Hematopoietic multipotent progenitor cell treated with erythropoietin and hydrocortisone succinate and interleukin-3 and kit ligand, for 17 days (in vitro differentiated cells): ENCODE measurements at regions not wholly inside any gene's neighbourhood (a gene's known extent, or its start where the extent isn't known, plus 50 kb on each side); places are given as distances from the start of the nearest gene placed in this dataset.
A peak's percentile ranks its signal among the peaks of the same experiment; 100 is the strongest.

Source experiments
- DNase-seq: peaks from one replicate; pipeline ENCODE4 v3.0.0-alpha.2; 2015; ENCODE audit warnings: low spot score

DNA sequence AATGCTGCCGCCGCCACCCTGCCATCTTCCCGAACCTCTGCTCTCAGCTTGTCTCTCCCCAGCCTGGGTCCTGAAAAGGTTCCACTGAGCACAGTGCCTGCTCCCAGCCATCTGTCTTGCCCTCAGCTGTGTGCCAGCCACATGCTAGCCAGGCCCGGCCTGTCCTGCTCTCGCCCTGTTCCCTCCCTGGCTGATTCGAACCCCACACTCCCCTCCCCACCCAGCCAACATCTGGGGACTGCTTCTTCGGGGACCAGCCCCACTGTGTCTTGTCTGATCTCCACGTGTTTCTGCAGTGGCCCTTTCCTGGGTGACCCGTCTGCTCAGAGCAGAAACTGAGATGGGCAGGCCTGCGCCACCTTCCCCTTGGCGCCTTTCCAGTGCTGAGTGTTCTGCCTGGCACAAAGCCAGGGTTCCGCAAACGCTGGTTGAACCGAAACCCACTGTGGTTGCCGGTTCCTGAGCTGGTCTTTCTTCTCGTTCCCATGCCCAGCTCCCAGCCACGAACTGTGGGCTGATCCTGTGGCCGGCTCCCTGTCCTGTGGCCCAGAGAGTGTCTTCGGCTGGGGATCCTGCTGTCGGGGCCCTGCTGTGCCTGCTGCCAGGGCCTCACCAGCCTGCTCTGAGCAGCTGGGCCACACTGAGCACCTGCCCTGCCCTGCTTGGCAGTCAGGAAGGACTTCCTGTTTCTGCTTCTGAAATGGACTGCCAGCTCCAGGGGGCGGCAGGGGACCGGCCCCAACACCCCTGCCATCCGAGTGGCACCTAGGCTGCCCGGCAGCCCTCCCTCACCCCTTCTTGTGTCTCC is 62.7 kb upstream of the KLF13 start:
- DNase-seq = peak; percentile 98

DNA sequence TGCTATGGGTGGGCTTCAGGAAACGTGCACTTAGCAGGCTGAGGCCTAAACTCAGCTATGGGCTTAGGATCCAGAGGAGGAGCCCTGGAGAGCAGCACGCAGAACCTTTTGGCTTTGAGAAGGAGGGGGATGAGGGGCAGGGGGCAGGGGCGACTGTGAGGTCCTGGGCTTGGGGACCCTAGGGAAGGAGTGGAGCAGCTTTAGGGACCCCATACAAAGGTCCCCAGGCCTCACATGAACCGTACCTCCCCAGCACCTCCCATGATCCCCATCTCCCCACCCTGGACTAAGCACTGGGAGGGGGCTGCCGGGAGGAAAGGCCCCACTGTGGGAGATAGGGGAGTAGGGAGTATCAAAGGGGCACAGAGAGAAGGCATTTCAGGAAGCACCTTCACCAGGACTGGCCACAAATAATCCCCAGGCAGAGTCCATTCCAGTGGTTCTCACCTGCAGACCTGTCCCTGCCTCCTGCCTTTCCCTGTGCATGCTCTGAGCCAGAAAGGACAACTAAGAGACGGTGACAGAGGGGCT is 62.0 kb upstream of the KLF13 start:
- peak; percentile 43 for DNase-seq

DNA sequence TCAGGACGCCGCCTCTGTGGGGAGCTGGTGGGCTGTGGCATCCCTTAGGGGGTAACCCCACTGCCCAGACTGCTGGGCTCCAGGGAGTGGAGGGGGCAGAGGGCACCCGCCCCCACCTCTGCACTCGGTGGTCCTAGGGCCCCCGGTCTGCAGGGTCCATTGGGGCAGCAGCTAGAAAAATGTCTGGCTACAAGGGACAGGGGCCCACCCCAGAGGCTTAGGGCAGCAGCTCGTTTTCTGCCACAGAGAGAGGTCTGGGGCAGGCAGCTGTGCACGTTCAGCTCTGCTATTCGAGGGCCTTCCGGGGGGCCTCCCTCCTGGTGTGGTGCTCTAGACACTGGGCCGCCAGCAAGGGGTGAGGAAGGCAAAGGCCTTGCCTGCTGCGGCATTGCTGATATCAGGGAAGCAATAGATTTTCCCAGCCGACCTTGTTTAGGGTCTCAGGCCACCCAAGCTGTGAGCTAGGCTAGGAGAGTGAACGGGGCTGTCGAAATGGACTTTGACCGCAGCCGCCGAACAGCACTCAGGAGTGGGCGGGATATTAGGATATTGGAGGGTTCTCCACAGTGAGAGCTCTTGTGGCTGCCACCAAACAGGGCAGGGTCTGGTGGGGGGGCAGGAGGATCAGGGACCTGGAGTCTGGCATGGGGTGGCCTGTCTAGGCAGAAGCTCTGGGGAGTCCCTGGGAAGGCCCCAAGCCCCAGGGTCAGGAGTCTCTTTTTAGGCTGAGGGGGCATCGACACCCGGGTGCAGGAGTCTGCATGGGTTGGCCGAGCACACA is 61.4 kb upstream of the KLF13 start:
- no peak for DNase-seq

DNA sequence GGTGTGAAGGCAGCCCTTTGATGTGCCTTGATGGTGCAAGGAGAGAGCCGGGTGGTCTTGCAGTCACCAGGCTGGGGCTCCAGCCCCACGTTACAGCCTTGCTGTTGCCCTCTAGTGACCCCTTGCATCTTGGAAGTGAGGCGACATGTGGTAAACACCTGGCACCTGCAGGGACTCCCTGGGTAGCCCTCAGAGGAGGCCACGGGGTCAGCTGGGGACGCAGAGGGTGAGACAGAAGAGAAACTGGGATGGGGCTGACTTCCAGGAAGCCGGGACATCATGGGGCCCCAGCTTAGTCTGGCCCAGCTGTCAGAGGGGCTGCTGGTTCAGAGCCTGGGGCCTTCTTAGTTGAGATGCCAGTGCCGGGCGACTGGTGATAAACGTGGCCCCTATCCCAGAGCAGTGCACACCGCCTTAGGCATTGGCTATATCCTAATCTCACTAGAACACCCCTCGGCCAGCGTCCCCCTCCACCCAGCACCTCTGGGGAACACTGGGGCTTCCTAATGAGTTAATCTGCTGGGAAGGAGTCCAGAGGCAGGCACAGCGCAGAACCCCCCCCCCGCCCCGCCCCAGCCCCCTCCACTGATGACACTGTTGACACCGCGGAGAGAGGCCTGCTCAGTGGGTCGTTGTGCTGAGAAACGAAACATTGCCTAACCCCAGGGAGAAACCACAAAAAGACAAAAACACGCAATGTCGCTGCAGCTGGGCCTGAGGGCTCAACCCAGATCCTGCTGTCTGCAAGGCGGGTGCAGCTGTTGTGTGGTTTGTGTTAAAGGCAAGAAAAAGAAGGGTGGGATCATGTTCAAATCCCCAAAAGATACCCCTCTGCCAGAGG is 60.5 kb upstream of the KLF13 start:
- DNase-seq = peak; percentile 91

DNA sequence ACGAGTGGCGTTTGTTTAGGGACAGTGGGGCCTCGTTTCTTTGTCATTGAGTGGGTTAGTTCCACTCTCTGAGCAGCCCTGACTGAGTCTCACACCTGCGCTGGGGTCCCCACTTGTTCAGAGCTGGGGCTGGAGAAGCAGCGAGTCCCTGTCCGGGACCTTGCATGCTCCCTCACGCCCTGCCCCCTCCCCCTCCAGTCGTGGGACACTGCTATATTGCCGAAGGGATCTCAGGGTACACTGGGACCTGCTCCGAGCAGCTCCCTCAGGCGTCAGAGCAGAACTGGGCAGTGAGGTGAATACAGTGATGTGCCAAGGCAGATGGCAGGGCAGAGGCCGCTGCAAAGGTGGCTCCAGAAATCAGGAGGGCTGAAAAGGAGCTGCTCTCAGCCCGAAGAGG is 59.9 kb upstream of the KLF13 start:
- DNase-seq = no peak

DNA sequence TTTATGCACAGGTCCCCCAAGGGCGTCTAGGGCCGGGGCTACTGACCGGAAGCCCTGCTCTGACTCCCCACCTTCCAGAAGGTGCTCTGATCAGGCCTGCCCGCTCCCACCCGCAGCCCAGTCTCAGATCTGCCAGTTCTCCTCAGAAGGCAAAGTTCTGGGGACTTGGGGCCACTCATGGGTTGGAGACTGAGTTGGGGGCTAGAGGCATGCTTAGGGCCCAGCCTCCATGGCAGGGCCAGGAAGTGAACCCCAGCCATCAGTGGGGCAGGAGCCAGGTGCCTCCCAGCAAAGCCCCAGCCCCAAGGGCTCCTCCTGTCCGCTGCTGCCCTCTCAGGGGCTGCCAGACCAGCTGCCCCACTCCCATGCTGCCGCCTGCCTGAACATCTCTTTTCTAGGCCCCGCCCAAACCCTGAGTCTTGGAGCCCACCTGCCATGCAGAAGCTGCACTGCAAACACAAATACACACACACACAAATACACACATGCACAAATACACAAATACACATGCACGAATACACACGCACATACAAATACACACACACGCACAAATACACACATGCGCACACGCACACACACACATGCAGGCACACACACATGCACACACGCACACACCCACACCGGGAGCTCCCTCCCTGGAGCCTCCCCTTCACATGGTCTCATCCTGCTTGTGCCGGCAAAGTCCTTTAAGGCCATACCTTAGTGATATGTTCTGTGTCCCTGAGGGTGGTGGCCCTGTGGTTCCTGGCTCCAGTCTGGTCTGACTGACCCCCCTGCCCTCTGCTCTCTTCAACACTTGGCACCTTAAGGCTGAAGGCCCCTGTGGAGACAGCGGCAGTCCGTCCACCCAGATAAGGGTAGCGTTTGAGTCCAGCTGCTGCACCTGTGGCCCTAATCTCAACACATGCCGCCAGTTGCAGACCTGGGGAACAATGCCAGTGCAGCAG is 59.2 kb upstream of the KLF13 start:
- DNase-seq = peak; percentile 22

DNA sequence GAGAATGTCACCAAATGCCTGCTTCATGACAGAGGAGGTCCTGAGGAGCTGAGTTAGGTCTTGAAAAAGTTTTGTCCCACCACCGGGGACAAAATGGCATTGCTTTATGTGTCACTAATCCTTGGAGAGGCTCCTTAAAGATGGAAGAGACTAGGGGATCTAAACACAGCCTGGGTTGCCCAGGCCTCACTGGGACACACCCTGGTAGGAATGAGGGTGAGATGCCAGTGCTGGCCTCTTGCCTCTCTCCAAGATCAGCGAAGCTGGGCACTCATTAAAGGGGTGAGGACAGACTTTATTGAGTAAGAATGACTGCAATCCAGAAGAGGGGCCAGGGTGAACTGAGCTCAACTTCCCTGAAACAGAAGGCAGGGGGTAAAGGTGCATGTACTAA is 58.5 kb upstream of the KLF13 start:
- DNase-seq = peak; percentile 51

DNA sequence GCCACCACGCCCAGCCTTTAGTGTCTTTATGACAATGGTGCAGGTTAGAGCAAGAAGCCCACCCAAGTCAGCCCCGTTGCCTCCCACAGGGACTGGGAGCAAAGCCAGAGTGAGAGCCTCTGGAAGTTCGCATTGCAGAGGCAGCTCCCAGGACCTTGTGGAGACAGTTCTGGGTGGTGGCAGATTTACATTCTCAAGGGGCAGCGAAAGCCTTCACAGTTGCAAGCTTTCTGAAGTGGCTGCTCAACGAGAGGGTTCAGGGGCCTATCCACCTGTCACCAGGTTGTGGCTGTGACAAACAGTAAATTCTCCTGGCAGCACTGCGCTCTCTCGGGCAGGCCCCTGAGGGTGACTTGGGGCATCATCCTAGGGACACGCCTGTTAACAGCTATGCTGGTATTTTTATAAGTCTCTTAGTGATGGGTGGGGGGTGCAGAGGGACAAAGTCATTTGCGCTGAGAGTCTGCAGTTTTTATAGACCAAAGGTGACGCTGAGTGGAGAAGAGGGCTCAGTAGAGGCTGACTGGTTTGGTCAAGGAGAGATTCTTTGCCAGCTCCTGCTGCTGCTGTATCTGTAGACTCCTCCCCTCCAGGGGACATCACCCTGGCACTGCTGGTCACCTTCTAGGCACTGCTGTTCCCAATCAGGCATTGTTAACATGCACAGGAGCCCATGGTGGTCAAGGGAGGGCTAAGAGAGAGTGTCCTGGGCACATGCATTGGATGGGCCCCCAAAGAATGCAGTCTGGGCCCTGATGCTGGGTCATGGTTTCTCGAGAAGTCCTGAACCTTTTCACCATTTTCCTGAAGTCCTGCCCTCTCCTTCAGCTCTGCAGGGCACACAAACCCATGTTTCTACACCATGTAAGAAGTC is 57.5 kb upstream of the KLF13 start:
- DNase-seq = peak; percentile 14

DNA sequence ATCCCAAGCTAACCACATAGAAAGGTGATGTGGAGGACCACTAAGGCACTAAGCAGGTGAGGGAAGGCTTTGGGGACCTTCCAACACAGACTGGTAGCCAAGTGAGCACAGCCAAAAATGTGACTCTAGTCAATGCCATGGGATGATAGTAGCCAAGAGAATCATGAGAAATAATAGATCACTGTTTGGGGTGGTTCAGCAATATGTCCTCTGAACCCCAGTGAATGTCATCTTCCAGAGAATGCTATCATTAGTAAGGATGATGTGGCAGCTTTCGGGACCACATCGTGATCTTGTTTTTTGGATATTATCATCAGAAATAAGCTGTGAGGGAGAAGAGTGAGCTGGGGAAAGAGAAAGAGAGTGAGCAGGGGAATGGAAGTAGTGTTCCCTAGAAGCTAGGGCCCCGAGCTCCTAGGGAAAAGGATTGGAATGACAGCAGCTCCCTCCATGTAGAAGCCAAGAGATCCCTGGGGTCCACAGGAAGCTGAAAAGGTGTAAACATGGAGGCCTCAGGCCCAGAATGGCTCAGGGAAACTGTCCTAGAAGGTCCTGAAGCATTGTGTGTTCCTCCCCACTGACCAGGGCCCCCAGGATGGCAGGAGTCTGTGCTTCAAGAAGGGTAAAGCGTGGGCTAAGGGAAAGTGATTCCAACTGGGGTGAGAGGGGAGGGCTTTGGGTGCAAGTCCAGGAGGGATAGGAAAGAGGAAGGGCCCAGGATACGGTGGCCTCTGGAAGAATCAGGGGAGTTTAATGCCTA is 56.6 kb upstream of the KLF13 start:
- peak; percentile 61 for DNase-seq

DNA sequence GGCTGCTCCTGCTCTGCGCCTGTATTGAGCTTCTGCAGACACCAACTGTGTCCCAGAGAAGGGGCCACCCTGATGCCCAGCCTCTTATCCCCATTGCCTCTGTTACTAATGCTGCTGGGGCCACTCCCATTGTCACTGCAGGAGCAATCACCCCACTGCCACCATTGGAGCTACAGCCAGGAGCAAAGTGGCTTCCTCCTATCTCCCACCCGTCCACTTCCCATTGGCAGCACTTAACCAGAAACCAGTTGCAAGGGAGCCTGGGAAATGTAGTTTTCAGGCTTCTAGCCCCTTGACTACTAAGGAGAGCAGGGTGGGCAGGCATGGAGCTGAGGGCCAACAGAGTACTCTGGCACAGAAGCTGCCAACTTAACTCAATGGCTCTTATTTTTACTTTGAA is 55.9 kb upstream of the KLF13 start:
- DNase-seq = peak; percentile 37

DNA sequence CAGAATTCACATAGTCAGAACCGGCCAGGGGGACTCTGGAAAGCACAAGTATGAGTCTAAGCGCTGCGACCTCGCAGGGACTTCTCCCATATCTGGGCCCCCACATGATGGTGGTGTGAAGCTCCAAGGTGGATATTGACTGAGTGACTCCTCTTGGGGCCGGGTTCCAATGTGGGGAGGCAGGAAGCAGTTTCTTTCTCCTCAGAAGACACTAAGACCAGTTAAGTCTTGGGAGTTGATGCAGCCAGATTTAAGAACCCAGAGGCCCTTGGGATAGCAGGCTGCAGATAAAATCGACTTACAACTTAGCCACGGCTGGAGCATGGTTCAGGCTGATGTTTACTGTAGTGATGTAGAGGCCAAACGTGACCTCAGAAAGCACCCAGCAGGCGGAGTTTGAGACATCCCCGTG is 55.4 kb upstream of the KLF13 start:
- DNase-seq = peak; percentile 43

DNA sequence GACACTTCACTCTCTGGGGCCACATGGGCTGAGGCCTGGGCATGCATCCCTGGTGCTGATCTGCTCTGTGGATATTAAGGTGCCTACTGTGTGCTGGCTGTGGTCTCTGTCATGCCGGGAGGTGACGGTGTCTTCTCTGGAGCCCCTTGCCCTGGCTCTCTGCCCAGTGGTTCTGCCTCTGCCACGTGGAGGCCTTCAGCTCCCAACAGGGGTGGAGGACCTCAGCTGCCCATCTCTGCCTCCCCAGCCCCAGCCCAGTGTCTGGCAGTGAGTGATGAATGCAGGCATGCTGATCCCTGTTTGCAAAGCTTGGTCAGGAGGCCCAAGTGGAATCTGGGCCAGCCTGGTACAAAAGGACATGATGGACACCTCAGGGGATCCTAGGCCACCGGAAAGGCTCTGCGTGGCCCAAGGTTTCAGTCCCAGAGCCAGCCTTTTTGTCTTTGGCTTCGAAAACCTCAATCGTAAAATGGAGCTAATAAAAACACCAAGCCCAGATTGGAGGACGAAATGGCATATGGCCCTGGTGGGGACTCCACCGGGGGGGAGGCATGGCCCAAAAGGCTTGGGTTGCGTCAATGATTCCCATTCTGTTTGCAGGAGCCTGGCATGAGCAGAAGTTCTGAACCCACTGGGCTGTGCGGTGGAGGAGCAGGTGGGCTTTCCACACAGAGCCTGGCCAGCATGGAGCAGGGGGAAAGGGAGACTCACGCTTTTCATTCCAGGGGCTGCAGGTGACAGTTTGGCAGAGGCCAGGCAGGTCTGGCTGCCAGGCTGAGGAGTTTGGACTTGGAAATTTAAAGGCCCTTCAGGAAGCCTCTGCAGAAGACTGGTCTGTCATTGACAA is 54.7 kb upstream of the KLF13 start:
- no peak for DNase-seq

DNA sequence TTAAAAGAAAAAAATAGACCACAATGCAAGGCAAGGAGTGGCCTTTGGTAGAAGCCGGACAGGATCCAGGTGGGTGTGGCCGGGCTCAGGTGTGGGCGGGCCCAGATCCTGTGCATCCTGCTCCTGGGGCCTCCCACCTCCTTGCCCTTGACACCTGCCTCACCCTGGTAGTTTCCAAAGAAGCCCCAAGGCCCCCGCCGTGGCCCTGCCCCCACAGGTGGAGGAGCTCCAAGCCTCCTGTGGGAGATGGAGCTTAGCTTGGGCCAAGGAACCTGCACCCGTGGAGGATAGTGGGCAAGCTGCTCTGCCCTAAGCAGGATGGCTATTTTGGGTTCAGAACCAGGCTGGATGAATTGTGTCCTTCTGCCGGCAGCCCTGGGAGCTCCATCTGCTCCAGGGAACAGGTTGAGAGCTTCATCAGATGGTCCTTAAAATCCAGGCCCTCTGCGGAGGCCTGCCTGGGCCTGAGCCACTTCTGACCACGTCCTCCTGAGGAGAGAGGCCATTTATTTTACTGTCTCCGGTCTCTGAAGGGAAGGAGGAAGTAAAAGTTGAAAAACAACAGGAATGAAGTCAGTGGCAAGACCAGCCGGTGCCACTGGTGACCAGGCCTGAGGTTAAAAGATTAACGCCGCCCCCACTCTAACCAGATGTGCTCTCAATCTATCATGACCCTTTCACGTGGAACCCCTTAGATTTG is 53.9 kb upstream of the KLF13 start:
- DNase-seq = no peak

DNA sequence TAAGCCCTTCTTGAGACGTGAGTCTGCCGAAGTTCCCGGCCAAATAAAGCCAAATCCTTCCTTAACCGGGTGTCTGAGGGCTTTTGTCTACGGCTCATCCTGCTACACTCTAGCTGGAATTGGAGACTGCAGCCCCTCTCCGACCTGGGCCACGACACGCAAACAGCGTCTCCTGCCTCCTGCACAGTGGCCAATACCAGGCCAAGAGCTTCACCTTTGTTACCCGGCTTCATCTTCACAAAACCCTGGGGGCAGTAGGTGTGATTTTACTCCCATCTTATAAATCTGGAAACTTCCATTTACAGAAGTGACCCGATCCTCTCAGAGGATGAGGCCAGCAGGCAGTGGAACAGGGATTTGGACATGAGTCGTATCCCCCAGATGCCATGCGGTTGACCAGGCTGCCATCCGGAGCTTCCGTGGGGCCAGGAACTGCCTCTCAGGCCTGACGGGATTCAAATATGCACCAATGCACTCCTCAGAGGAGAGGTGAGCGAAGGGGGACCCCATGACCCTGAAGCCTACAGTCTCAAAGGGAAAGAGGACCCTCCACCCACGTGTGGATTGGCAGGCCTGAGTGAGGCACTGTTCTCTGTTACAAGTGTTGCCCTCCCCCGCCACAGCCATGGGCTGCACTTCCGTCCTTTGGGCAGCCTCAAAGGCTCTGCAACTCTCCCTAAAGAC is 53.2 kb upstream of the KLF13 start:
- no peak for DNase-seq

DNA sequence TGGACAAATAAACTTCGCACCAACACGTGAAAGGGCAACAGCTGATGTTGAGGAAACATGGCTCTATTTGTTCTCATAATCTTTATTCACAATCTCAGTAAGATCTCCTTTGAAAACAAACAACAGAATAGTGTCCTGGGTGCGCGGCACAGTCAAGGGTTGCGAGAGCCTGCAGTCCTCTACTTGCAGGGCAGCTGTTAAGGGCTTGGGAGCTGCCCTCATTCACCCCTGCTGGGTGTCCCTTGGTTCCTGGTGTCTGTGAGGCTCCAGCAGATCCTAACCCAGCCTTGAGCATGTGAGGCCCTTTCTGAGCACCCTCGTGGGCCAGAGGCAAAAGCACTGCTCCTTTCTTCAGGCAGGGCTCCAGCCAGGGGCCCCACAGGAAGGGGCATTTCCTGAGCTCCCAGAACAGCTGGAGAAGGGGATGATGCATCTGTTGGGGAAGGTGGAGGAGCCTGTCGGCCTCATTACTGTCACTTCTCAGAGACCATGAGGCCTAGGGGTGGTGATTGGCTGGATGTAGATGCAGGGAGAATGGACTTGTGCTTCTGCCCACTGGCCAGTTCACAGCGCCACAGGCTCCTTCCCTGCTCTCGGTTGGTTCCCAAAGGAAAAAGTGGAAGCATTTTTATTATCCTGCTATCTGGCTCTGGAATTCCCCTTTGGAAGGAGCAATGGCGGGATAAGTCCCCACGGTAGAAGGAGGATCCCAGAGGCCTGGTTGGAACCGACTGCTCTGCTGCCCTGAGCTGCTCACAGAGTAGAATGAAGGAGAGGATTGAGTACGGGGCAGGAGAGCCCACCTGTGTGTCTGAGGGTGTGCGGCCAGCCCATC is 51.9 kb upstream of the KLF13 start:
- no peak for DNase-seq
